ENCODE measurements at regions not wholly inside any gene's neighbourhood (a gene's known extent, or its start where the extent isn't known, plus 50 kb on each side); places are given as distances from the start of the nearest gene placed in this dataset.

DNA sequence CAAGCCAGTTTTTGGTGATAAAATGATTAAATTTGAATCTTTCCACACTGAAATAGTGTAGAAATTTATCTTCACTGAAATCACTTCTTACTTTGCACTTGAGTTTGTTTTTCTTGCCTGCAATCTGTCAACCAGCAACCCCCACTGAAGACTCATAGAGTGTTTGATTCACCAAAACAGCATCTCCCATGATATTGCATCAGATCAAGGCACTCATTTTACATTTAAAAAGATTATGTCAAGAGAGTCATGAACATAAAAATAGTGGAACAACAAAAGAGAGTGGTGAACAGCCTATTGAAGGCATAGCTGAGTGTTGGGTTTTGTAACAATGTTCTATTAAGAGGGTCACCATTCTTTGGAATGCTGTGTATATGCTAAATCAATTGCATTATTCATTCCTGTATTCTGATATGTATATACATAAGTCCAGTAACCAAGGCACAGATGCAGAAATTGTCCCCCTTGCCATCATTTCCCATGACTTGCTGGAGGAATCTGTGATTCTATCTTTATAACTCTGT is 1934.9 kb downstream of the ARAP2 start:
- Histone ChIP-seq H3K56ac (replicated peaks; ENCODE audit: insufficient read length, low read depth, low read length) (no peak overlapping the region), H3K36me3 (ENCODE audit: control insufficient read depth in 2 of 4, insufficient read depth in 4 of 4, low read length in 3 of 4) (no peaks in the 10 kb centered on the region), H4K91ac (replicated peaks; ENCODE audit: insufficient read length, low read length) (no peak overlapping the region), H3K4ac (replicated peaks; ENCODE audit: insufficient read length, low read depth, low read length) (no peak overlapping the region), H3K4me1 (replicated peaks in 1 of 4; ENCODE audit: control insufficient read depth in 3 of 4, insufficient read depth in 4 of 4, low read length in 3 of 4) (peaks cover 2 to 5% (median 4%) of the 10 kb centered on the region in 4 experiments; a peak in 4 of 7 replicates), H4K5ac (ENCODE audit: insufficient read length, low read depth, low read length) (no peak overlapping the region), H3K18ac (ENCODE audit: extremely low read depth, low read length) (no peak overlapping the region), H3K9me3 (ENCODE audit: insufficient read depth in 2 of 2, low read depth in 1 of 2, low read length in 1 of 2) (no peaks in the 10 kb centered on the region), H2BK5ac (ENCODE audit: low read depth, low read length) (no peak overlapping the region), H2BK15ac (ENCODE audit: low read length) (no peak overlapping the region), H4K8ac (ENCODE audit: extremely low read depth, insufficient read depth, low read length) (no peak overlapping the region), H2BK120ac (replicated peaks; ENCODE audit: low read depth, low read length) (no peak overlapping the region), H3K4me3 (ENCODE audit: extremely low read depth in 1 of 4, insufficient read depth in 2 of 4, low read depth in 3 of 4, low read length in 4 of 4) (no peak overlapping the region), H2AK5ac (ENCODE audit: low read depth, low read length) (no peak overlapping the region), H2AFZ (ENCODE audit: low read length) (no peak overlapping the region), H3K4me2 (ENCODE audit: insufficient read depth in 1 of 2, low read depth in 2 of 2, low read length in 2 of 2) (no peak overlapping the region), H3K23me2 (ENCODE audit: low read depth, low read length) (no peaks in the 10 kb centered on the region), H3K79me1 (ENCODE audit: low read depth, low read length) (no peaks in the 10 kb centered on the region), H3K23ac (ENCODE audit: insufficient read length) (no peak overlapping the region), H3K27me3 (replicated peaks in 1 of 4; ENCODE audit: control insufficient read depth in 3 of 4, extremely low read depth in 1 of 4, insufficient read depth in 3 of 4, low read length in 3 of 4) (no peaks in the 10 kb centered on the region), H3K14ac (ENCODE audit: insufficient read length) (no peak overlapping the region), H2BK12ac (ENCODE audit: low read depth, low read length) (no peak overlapping the region), H3K9ac (replicated peaks in 1 of 4; ENCODE audit: extremely low read depth in 1 of 4, low read depth in 3 of 4, low read length in 3 of 4) (no peak overlapping the region), H3K27ac (ENCODE audit: low read depth, low read length) (no peak overlapping the region), H4K20me1 (replicated peaks in 1 of 2; ENCODE audit: control insufficient read depth in 1 of 2, insufficient read depth in 2 of 2, low read length in 2 of 2) (no peaks in the 10 kb centered on the region), H2BK20ac (ENCODE audit: low read length) (no peak overlapping the region), H3K79me2 (ENCODE audit: control insufficient read depth in 1 of 2, insufficient read depth in 2 of 2, low read length in 2 of 2) (no peaks in the 10 kb centered on the region)
- FAIRE-seq, result no peak
- no peak for DNase-seq (ENCODE audit: low read depth in 1 of 2, low spot score in 2 of 2)
- TF ChIP-seq SIRT6 (IDR thresholded peaks at IDR 0.05; ENCODE audit: low read length) (no peak), BACH1 (IDR thresholded peaks at IDR 0.05; ENCODE audit: low read length) (no peak), PHF8 (conservative IDR thresholded peaks at IDR 0.05; ENCODE audit: low read depth, low read length) (no peak), HDAC2 (IDR thresholded peaks at IDR 0.05; ENCODE audit: borderline replicate concordance in 1 of 2, low read depth in 2 of 2, low read length in 2 of 2) (no peak), CEBPB (IDR thresholded peaks at IDR 0.05; ENCODE audit: low read depth, low read length) (no peak)
- CTCF ChIA-PET (ENCODE audit: partially characterized antibody), result interaction anchor here (0.9 to 1.2 kb wide), 2 partner anchors 21 to 29 kb away, joined by 3 to 8 read pairs; no protein-coding TSS in a partner anchor
- POLR2A ChIA-PET (ENCODE audit: partially characterized antibody), result no interaction called here
